ENCODE measurements at regions not wholly inside any gene's neighbourhood (a gene's known extent, or its start where the extent isn't known, plus 50 kb on each side); places are given as distances from the start of the nearest gene placed in this dataset.
"Not testable (repeated sequence)": the region's sequence is repeated elsewhere in the genome, so short reads cannot be mapped to it uniquely, and the experiment has no call there.

GRCh38 chrX:124232523-124233201, 99.8 kb upstream of the TEX13D start:
- peak; percentile 26 for DNase-seq (ENCODE audit: low read depth, low spot score)
- no peak overlapping the region for H3K27ac ChIP-seq

GRCh38 chrX:124234348-124234747, 98.1 kb upstream of the TEX13D start:
- no peak overlapping the region for H3K27ac ChIP-seq
- no peak for DNase-seq (ENCODE audit: low read depth, low spot score)

- H3K27ac ChIP-seq, result no peak overlapping the region
- no peak for DNase-seq (ENCODE audit: low read depth, low spot score)
Measured at GRCh38 chrX:124238268-124238667, 94.2 kb upstream of the TEX13D start.

GRCh38 chrX:124239324-124239723, 93.1 kb upstream of the TEX13D start:
- H3K27ac ChIP-seq, result no peak overlapping the region
- DNase-seq (ENCODE audit: low read depth, low spot score), result no peak

GRCh38 chrX:124239911-124240310, 92.5 kb upstream of the TEX13D start:
- no peak overlapping the region for H3K27ac ChIP-seq
- no peak for DNase-seq (ENCODE audit: low read depth, low spot score)

GRCh38 chrX:124240422-124240821, 92.0 kb upstream of the TEX13D start:
- no peak overlapping the region for H3K27ac ChIP-seq
- DNase-seq (ENCODE audit: low read depth, low spot score), result no peak

GRCh38 chrX:124242131-124242530, 90.3 kb upstream of the TEX13D start:
- no peak for DNase-seq (ENCODE audit: low read depth, low spot score)
- H3K27ac ChIP-seq, result no peak overlapping the region

GRCh38 chrX:124249345-124249744, 83.1 kb upstream of the TEX13D start:
- H3K27ac ChIP-seq, result no peak overlapping the region

GRCh38 chrX:124250835-124251437, 81.5 kb upstream of the TEX13D start:
- DNase-seq (ENCODE audit: low read depth, low spot score), result no peak
- no peak overlapping the region for H3K27ac ChIP-seq

More at GRCh38 chrX:124249345-124249744, 83.1 kb upstream of the TEX13D start:
- no peak for DNase-seq (ENCODE audit: low read depth, low spot score)

- no peak overlapping the region for H3K27ac ChIP-seq
- DNase-seq (ENCODE audit: low read depth, low spot score), result no peak
Measured at GRCh38 chrX:124254611-124255010, 77.8 kb upstream of the TEX13D start.

GRCh38 chrX:124256216-124256615, 76.2 kb upstream of the TEX13D start:
- DNase-seq (ENCODE audit: low read depth, low spot score), result no peak
- no peak overlapping the region for H3K27ac ChIP-seq

- DNase-seq (ENCODE audit: low read depth, low spot score), result no peak
- no peak overlapping the region for H3K27ac ChIP-seq
Measured at GRCh38 chrX:124256629-124257380, 75.7 kb upstream of the TEX13D start.

GRCh38 chrX:124257924-124258702, 74.3 kb upstream of the TEX13D start:
- DNase-seq (ENCODE audit: low read depth, low spot score), result no peak
- no peak overlapping the region for H3K27ac ChIP-seq

GRCh38 chrX:124260845-124261244, 71.6 kb upstream of the TEX13D start:
- H3K27ac ChIP-seq, result no peak overlapping the region
- no peak for DNase-seq (ENCODE audit: low read depth, low spot score)

GRCh38 chrX:124263743-124264142, 68.7 kb upstream of the TEX13D start:
- no peak for DNase-seq (ENCODE audit: low read depth, low spot score)
- H3K27ac ChIP-seq, result no peak overlapping the region

GRCh38 chrX:124268099-124268498, 64.4 kb upstream of the TEX13D start:
- no peak overlapping the region for H3K27ac ChIP-seq
- no peak for DNase-seq (ENCODE audit: low read depth, low spot score)

- H3K27ac ChIP-seq, result no peak overlapping the region
- DNase-seq (ENCODE audit: low read depth, low spot score), result no peak
Measured at GRCh38 chrX:124269881-124270280, 62.6 kb upstream of the TEX13D start.

GRCh38 chrX:124271599-124271998, 60.9 kb upstream of the TEX13D start:
- not testable (repeated sequence) for DNase-seq (ENCODE audit: low read depth, low spot score); H3K27ac ChIP-seq

GRCh38 chrX:124272370-124272982, 60.0 kb upstream of the TEX13D start:
- no peak overlapping the region for H3K27ac ChIP-seq
- no peak for DNase-seq (ENCODE audit: low read depth, low spot score)

All from epithelial cell of prostate (primary cell).